NCI-H2081 (cell line): ENCODE measurements at regions not wholly inside any gene's neighbourhood (a gene's known extent, or its start where the extent isn't known, plus 50 kb on each side); places are given as distances from the start of the nearest gene placed in this dataset.

Source experiments
- DNase-seq, 2 experiments: peaks; one replicate each; lab custom pipeline; 2025; lab: John Stamatoyannopoulos, UW

DNA sequence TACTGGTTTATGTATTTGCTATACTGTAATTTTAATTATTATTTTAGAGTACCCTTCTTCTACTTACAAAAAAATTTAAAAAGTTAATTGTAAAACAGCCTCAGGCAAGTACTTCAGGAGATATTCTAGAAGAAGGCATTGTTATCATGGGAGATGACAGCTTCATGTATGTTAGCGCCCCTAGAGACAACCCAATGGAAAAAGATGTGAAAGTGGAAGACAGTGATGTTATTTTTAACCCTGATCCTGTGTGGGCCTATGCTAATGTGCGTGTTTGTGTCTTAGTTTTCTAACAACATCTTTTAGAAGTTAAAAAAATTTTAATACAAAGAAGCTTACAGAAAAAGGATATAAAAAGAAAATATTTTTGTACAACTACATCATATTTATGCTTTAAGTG lies 205.0 kb downstream of the FAM76B start:
- no peak for DNase-seq

GRCh38 chr11:95584180-95584579 lies 205.4 kb downstream of the FAM76B start:
- no peak for DNase-seq

DNA sequence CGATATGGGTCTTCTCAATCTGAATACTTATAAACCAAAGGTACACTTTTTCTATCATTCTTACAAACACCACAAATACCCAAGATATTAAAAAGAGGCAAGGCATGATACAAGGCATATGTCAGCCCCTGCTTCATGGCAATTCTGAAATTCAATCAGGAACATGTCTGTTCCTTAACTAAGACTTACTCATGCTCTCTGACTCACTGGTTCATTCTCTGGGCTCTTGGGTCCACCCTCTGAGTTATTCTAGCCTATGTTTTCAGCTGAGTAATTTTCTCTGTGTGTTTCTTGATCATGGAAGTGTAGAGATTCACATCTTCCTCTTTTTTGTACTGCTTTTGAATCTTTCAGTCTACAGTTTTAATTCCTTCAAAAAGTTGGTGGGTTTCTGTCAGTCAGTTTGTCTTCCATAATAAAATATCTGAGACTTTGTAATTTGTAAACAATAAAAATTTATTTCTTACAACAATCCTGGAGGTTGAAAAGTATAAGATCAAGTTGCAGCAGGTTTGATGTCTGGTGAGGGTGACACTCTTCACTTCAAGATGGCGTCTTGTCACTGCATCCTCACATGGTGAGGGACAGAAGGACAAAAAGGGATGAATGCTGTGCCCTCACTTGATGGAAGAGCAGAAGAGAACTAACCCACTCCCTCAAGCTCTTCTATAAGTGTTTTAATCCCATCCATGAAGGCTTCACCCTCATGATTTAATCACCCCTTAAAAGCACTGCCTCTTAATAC lies 211.7 kb downstream of the FAM76B start:
- no peak for DNase-seq

GRCh38 chr11:95576146-95576845 lies 213.3 kb downstream of the FAM76B start:
- no peak for DNase-seq

DNA sequence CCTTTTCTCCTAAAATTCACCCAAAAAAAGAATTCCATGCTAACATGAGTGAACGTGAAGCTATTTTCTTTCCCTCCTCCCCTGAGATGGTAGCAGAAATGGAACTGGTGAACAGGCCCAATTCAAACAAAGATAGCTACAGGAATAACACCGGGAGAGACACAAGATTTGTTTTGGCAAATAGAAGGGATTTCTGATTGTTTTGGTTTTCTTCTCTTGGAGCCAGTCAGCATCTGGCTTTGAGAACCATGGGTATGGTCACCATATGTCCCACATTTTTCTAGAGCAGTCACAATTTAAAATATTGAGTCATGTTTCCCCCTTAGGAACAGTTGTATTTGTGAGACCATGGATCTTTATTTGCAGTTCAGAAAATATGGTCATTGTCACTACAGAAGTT lies 214.1 kb downstream of the FAM76B start:
- DNase-seq = no peak

- no peak for DNase-seq
Observed at GRCh38 chr11:95571718-95572260, 217.8 kb downstream of the FAM76B start.

GRCh38 chr11:95570845-95571244 lies 218.7 kb downstream of the FAM76B start:
- DNase-seq = no peak

DNA sequence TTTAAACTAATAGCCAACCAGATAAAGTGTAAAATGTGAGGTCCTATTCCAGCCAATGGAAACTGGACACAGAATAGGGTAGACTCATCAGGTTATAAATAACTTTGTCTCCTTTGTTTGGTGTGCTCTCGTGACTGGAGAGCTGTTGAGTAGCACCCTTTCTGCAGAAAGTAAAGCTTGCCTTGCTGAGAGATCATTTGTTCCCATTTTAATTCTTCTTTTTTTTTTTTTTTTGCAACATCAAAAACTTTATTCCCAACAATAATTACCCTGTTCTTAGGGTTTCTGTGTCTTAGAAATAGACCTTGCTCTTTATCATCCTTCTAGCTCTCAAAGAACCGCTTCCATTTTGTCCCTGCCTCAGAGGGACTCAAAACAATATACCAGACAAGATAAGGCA lies 220.4 kb downstream of the FAM76B start:
- no peak for DNase-seq

- no peak for DNase-seq
Observed at GRCh38 chr11:95568281-95568680, 221.3 kb downstream of the FAM76B start.

DNA sequence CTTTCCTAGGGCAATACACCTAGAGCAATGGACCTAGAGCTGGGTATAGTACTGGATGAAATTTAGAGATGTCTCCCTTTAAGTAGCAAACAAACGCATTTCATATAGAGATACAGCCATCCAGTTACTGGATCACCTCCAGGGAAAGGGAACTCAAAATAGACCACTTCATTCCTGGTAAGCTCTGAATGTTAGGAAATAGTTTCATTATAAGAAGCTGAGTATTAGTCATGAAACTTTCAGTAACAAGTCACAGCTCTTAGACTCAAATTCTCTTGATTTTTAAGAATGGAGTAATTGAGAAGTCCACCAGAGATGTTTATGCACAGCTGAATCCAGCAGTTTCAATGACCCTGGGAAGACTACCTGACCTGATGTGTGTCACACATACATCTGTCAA lies 221.9 kb downstream of the FAM76B start:
- DNase-seq = no peak

GRCh38 chr11:95566211-95566610 lies 223.4 kb downstream of the FAM76B start:
- DNase-seq = no peak

DNA sequence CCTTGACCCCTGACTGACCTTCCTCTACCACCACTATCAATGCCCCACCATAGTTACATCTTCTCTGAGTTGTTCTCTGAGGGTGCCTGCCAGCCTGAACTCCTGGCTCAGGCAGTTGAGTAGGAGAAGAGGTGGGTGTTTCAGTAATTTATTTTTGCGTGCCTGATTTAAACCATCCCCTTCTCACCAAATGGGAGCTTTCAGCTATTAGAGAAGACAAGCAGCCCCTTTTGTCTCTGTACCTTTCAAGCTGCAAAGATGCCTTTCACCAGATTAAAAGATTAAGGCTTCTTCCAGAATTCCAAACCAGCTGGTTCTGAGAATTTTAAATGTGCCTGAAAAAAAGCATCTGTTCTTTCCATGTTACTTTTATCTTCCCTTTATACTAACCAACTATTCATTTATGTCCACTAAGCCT lies 223.8 kb downstream of the FAM76B start:
- DNase-seq = no peak

DNA sequence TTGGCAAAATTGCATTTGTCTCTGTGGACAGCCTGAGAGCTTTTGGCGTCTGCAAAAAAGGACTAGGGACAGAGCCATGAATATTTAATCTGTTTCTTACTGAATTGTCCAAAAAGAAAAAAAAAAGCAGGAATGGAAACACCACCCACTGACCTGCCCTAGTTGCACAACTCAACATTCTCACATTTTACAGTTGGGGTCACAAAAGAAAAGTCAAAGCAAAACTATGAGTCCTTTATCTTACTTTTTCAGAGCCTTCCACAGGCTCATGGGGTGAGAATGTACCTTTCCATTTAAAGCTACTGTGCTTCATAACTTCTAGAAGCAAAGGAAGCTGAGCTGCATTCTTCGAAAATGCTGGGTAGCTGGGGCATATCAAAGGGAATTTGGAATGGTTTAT lies 225.7 kb downstream of the FAM76B start:
- no peak for DNase-seq

DNA sequence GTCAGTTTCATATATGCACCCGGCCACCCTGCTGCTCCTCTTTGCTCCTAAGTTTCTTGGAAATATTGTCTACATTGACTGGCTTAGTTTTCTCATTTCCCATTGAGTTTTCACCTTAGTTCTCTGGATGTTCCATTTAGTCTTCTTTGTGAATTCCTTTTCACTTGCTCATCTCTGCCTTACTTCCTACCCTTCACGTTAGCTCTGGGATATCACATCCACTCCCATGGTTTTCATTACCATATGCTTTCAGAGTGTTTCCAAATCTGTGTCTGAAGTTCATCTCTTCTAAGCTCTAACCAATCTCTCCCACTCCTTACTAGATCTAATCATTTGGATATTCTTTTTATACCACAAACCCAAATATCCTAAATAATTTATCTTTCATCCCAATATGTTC lies 226.4 kb downstream of the FAM76B start:
- DNase-seq = no peak

GRCh38 chr11:95562196-95562921 lies 227.2 kb downstream of the FAM76B start:
- DNase-seq = no peak

DNA sequence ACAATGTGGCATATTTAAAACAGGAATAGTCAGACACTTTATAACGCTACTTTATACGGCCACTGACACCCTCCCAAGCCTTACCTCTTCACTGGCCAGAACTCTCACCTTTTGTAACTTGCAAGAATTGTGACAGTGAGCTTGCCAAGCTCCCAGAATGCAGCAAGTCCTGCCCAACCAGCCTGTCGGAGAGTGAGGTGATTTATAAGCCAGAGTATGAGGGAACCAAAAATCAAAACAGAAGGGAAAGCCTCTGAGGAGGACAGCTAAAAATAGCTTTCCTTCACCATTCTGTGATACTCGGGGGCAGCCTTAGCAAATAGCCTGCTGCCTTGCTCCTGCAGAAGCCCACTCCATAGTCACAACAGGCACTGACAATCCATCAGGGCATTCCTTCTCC lies 229.7 kb downstream of the FAM76B start:
- no peak for DNase-seq

- DNase-seq = no peak
Observed at GRCh38 chr11:95557376-95557775, 232.2 kb downstream of the FAM76B start.

- peak in 1 of 2 experiments; percentile 25 for DNase-seq
Observed at GRCh38 chr11:95556342-95557163, 233.0 kb downstream of the FAM76B start.

GRCh38 chr11:95556011-95556341 lies 233.6 kb downstream of the FAM76B start:
- no peak for DNase-seq

- no peak for DNase-seq
Observed at GRCh38 chr11:95554911-95555310, 234.7 kb downstream of the FAM76B start.

GRCh38 chr11:95549301-95549700 lies 240.3 kb downstream of the FAM76B start:
- peak in 1 of 2 experiments; percentile 78 for DNase-seq

GRCh38 chr11:95548416-95548815 lies 241.2 kb downstream of the FAM76B start:
- no peak for DNase-seq
